Activated naive CD4-positive, alpha-beta T cell treated with anti-CD3 and anti-CD28 coated beads, Interleukin-2, amount 50 U/mL, for 24 hours (primary cell): ENCODE measurements at regions not wholly inside any gene's neighbourhood (a gene's known extent, or its start where the extent isn't known, plus 50 kb on each side); places are given as distances from the start of the nearest gene placed in this dataset.

ENCODE experiments used
- H3K27ac Mint-ChIP-seq: one replicate; pipeline ENCODE4 v1.8.0; 2021; ENCODE audit warnings: mild to moderate bottlenecking, mixed read lengths
- H3K27me3 Mint-ChIP-seq: one replicate; pipeline ENCODE4 v1.8.0; 2021; ENCODE audit warnings: mixed read lengths
- H3K36me3 Mint-ChIP-seq: one replicate; pipeline ENCODE4 v1.8.0; 2021; ENCODE audit warnings: mixed read lengths
- H3K4me1 Mint-ChIP-seq: one replicate; pipeline ENCODE4 v1.8.0; 2021; ENCODE audit warnings: mixed read lengths
- H3K4me3 Mint-ChIP-seq: one replicate; pipeline ENCODE4 v1.8.0; 2021; ENCODE audit warnings: mild to moderate bottlenecking, mixed read lengths
- H3K9me3 Mint-ChIP-seq: one replicate; pipeline ENCODE4 v1.8.0; 2021; ENCODE audit warnings: mixed read lengths

DNA sequence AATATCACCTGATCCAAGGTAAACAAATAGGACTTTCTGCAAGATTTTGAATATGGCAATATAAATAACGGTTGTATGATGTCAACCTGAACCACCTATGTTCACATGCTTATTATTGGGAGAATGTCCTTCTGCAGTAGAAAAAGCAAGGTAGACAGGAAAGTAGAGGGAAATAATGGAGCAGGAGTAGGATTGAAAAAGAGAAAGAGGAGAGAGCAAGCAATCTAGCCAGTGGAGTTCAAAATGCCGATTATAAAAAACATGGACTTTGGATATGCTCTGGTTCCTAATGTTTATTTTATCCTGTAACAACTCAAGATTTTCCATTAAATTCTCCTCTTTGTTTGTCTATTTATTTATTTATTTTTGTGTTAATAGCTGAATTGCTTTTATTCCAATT lies 878.0 kb upstream of the KCND2 start:
- H3K36me3 Mint-ChIP-seq, result no peaks in the 10 kb centered on the region
- no peak overlapping the region for H3K27ac Mint-ChIP-seq
- no peak overlapping the region for H3K4me3 Mint-ChIP-seq
- H3K4me1 Mint-ChIP-seq, result no peaks in the 10 kb centered on the region
- no peaks in the 10 kb centered on the region for H3K27me3 Mint-ChIP-seq
- no peaks in the 10 kb centered on the region for H3K9me3 Mint-ChIP-seq

DNA sequence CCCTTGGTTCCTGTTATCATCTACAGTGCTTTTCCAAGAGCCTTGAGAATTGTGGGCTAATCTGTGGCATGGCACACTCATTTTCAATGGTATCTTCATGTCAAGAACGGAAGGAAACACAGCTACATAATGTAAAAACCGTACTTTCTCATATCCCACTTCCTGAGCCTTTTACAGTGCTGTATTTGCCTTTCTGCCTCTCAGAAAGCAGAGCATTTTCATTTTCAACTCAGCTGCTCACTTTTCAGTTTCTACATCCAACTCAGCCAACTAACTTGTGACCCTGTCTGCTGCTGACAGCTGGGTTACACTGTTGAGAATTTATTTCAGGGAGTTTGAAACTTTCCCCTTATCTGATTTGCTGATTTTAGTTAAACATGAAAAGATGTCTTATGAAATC lies 875.8 kb upstream of the KCND2 start:
- H3K4me1 Mint-ChIP-seq, result no peaks in the 10 kb centered on the region
- H3K27me3 Mint-ChIP-seq, result no peaks in the 10 kb centered on the region
- no peak overlapping the region for H3K4me3 Mint-ChIP-seq
- H3K36me3 Mint-ChIP-seq, result no peaks in the 10 kb centered on the region
- no peaks in the 10 kb centered on the region for H3K9me3 Mint-ChIP-seq
- no peak overlapping the region for H3K27ac Mint-ChIP-seq

DNA sequence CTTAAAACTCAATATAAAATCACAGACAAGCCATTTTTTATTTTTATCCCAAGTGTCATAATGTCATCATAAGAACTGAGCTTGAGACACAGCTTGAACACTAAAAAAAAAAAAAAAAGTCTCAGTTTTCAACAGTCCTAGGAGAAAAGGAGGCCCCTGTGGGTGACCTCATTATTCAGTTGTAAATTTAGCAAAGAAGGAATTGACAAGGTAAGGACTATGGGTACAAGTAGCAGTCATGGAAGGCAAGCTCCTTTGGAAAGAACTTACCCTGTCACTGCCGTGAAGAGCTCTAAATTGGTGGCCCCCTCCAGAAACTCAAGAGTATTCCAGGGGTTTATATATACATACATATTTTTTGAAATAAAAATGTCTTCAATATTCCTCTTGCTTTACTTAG lies 864.4 kb upstream of the KCND2 start:
- H3K4me3 Mint-ChIP-seq, result no peak overlapping the region
- H3K27ac Mint-ChIP-seq, result no peak overlapping the region
- H3K9me3 Mint-ChIP-seq, result no peaks in the 10 kb centered on the region
- H3K4me1 Mint-ChIP-seq, result no peaks in the 10 kb centered on the region
- no peaks in the 10 kb centered on the region for H3K27me3 Mint-ChIP-seq
- H3K36me3 Mint-ChIP-seq, result no peaks in the 10 kb centered on the region

DNA sequence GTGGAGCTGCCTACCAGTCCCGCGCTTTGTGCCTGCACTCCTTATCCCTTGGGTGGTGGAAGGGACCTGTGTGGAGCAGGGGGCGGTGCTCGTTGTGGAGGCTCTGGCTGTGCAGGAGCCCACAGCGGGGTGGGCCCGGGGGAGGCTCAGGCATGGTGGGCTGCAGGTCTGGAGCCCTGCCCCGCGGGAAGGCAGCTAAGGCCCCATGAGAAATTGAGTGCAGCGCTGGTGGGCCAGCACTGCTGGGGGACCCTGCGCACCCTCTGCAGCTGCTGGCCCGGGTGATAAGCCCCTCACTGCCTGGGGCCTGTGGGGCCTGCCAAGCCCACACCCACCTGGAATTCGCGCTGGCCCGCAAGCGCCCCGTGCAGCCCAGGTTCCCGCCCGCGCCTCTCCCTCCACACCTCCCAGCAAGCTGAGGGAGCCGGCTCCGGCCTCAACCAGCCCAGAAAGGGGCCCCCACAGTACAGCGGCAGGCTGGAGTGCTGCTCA lies 859.6 kb upstream of the KCND2 start:
- Mint-ChIP-seq H3K9me3 (no peaks in the 10 kb centered on the region), H3K27ac (no peak overlapping the region), H3K27me3 (no peaks in the 10 kb centered on the region), H3K4me3 (no peak overlapping the region), H3K4me1 (no peaks in the 10 kb centered on the region), H3K36me3 (no peaks in the 10 kb centered on the region)

DNA sequence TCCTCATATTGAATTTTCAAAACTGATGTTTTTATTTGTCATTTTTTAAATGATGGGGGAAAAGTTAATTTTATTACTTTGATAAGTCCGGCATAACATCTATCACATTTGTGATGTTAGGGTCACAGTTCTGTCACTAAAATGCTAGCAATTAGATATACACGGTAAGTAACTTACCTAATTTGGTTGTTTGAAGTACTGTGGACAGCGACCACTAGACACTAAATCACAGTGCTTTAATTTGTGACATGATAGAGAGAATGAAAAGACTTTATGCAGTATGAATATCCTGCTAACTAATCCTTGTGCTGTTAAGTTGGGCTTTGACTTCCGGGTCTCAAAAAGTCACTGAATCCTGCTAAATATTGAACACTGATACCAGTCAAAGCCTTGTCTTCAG lies 857.3 kb upstream of the KCND2 start:
- no peak overlapping the region for H3K27ac Mint-ChIP-seq
- no peaks in the 10 kb centered on the region for H3K9me3 Mint-ChIP-seq
- no peaks in the 10 kb centered on the region for H3K4me1 Mint-ChIP-seq
- no peaks in the 10 kb centered on the region for H3K27me3 Mint-ChIP-seq
- no peaks in the 10 kb centered on the region for H3K36me3 Mint-ChIP-seq
- no peak overlapping the region for H3K4me3 Mint-ChIP-seq

DNA sequence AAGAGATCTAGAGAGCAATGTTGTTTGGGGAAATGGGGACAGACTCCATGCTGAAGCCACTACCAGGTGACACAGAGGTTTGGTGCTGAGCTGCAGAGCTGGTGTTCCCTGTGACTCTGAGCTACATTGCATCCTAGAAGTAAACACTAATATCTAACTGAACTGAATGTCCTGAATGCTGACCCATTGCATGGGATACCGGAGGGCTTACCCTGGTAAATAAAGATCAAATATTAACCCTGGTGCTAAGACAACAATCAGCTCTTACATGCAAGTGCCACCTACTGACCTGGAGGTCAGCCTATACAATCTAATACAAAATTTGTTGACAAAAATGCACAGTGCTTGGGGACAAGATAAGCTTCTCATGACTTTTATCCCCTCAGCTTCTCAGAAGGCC lies 851.3 kb upstream of the KCND2 start:
- no peaks in the 10 kb centered on the region for H3K36me3 Mint-ChIP-seq
- no peak overlapping the region for H3K4me3 Mint-ChIP-seq
- H3K4me1 Mint-ChIP-seq, result no peaks in the 10 kb centered on the region
- no peak overlapping the region for H3K27ac Mint-ChIP-seq
- H3K9me3 Mint-ChIP-seq, result no peaks in the 10 kb centered on the region
- H3K27me3 Mint-ChIP-seq, result no peaks in the 10 kb centered on the region

DNA sequence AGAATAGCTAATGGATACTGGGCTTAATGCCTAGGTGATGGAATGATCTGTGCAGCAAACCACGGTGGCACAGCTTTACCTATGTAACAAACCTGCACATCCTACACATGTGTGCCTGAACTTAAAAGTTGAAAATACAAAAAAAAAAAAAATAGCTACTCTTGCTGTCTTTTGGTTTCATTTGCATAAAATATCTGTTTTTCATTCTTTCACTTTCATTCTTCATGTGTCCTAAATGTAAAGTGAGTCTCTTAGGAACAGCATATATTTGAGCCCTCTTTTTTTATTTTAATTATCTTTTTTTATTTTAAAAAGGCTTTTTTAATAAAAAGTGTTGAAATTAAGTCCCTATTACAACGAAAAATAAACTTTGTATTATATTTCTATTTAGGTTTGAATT lies 836.1 kb upstream of the KCND2 start:
- Mint-ChIP-seq H3K36me3 (no peaks in the 10 kb centered on the region), H3K4me1 (no peaks in the 10 kb centered on the region), H3K9me3 (peaks cover 22% of the 10 kb centered on the region), H3K27ac (no peak overlapping the region), H3K4me3 (no peak overlapping the region), H3K27me3 (no peaks in the 10 kb centered on the region)

DNA sequence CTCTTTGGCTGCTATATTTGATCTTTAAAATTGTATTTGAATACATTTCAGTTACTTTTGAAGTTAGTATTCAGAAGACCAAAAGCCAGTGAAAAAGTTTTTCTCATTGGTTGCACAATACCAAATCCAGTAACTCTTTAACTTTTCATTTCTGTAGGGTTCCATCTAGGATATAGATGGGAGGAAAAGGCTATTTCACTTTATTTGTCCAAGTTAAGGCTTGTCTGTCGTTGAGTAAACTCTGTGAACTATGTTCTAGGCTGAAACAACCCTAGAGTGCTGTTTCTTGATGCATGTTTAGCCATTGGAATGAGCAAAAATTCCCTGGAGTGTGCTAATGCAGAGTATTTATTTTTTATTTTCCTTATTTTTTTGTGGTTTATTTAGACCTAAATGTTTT lies 834.7 kb upstream of the KCND2 start:
- H3K27me3 Mint-ChIP-seq, result no peaks in the 10 kb centered on the region

DNA sequence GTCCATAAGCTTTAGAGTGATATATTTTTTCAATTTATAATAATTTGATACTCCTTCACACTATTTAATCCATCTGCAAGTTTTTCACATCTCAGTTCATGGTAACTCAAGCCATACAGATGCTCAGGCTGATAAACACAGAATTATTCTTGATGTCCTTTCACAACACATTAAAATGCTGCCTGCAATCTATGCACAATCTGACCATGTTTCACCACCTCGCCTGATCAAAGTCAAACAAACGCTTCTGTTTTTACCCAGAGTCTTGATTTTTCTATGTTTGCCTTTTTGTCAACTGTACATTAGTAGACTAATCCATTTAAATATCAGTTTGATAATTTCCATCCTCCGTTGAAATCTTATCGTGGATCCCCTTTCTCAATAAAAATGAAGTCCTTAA lies 833.8 kb upstream of the KCND2 start:
- Mint-ChIP-seq H3K27me3 (no peaks in the 10 kb centered on the region), H3K27ac (no peak overlapping the region), H3K36me3 (no peaks in the 10 kb centered on the region), H3K9me3 (peaks cover 17% of the 10 kb centered on the region), H3K4me1 (no peaks in the 10 kb centered on the region), H3K4me3 (no peak overlapping the region)

More for the DNA sequence above, 834.7 kb upstream of the KCND2 start:
- Mint-ChIP-seq H3K27ac (no peak overlapping the region), H3K4me1 (no peaks in the 10 kb centered on the region), H3K4me3 (no peak overlapping the region), H3K36me3 (no peaks in the 10 kb centered on the region), H3K9me3 (peaks cover 19% of the 10 kb centered on the region)

DNA sequence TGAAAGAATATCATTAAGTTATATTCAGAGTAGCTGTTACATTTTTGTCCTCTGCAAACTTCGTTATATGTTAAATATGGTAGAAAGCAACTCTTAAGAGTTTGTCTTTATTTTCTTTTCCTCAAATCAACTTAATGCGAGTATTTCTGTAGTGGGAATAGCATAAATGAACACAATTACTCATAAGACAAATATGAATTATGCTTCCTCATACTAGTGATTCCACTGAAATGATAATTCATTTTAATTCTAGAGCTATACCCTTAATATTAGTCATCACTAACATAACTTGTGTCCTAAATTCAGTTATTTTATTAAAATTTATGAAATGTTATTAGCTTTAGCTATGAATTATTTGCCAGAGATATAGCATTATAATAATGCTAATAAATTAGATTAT lies 820.6 kb upstream of the KCND2 start:
- Mint-ChIP-seq H3K27ac (no peak overlapping the region), H3K9me3 (no peaks in the 10 kb centered on the region), H3K4me1 (no peaks in the 10 kb centered on the region), H3K4me3 (no peak overlapping the region), H3K36me3 (no peaks in the 10 kb centered on the region), H3K27me3 (no peaks in the 10 kb centered on the region)

DNA sequence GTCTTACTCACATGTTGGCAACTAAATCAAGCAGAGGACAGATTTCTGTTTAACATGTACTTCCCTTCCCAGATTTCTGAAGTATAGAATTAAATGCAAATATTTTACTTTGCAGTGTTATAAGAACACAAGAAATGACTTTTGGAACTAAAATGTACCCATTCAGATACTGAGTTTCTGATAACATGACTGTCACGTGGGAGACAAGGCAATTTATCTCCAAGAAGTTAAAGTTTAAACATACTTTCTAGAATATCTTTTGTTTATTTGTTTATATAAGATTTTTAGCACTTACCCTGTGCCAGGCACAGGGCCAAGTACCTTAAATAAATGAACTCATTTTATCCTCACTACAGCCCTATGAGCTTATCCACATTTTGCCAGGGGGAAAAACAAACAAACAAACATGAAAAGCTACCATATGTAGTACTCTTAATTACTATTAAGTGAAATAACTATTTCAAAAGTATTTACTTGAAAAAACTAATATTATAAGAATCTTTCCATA lies 807.1 kb upstream of the KCND2 start:
- Mint-ChIP-seq H3K27me3 (no peaks in the 10 kb centered on the region), H3K4me1 (no peaks in the 10 kb centered on the region), H3K9me3 (peaks cover 3% of the 10 kb centered on the region), H3K4me3 (no peak overlapping the region), H3K36me3 (no peaks in the 10 kb centered on the region), H3K27ac (no peak overlapping the region)

DNA sequence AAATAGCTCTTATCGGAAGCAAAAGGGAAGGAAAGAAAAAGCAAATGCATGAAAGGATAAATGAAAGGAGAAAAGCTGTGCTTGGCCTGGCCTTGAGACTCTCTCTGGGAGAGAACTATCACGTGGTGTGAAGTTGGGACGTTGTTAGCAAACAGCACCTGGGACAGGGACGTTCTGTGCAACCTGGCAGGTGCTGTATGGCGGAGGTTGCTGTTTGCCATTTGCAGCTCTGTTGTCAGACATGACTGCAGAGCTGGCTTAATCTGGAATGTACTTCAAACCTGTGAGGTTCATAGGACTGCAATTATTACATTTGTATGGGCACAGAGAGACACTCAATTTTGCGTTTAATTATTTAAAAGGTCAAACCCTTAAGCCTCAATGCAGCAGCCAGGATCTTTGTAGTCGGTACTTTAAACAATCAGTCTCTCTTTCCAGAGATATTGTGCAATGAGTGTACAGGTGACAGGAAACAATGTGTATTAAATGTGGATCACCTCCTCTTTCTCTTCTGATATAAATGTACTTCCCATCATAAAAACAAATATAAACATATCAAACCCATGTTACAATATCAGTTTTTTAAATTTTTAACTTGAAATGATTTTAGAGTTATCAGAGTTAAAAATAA lies 800.5 kb upstream of the KCND2 start:
- no peak overlapping the region for H3K27ac Mint-ChIP-seq
- H3K4me3 Mint-ChIP-seq, result no peak overlapping the region
- no peaks in the 10 kb centered on the region for H3K36me3 Mint-ChIP-seq
- H3K9me3 Mint-ChIP-seq, result no peaks in the 10 kb centered on the region
- H3K27me3 Mint-ChIP-seq, result no peaks in the 10 kb centered on the region
- H3K4me1 Mint-ChIP-seq, result no peaks in the 10 kb centered on the region

DNA sequence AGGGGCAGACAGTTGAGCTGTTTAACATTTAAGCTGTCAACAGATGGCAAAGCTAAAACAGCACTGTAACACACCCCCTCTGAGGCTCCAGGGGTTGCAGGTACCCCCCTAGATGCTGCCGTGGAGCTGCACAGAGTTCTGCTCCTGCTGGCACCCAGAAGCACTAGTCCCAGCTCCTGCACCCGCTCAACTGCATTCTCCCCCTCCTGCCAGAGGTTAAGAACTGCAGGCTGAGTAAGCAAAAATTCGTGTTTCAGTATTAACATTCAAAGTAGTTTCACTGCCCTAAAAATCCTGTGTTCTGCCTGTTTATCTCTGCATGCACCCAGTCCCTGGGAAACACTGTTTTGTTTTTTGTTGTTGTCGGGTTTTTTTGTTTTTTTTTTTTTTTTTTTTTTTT lies 790.8 kb upstream of the KCND2 start:
- Mint-ChIP-seq H3K27me3 (no peaks in the 10 kb centered on the region), H3K36me3 (no peaks in the 10 kb centered on the region), H3K4me3 (no peak overlapping the region), H3K9me3 (peaks cover 4% of the 10 kb centered on the region), H3K4me1 (no peaks in the 10 kb centered on the region), H3K27ac (no peak overlapping the region)

DNA sequence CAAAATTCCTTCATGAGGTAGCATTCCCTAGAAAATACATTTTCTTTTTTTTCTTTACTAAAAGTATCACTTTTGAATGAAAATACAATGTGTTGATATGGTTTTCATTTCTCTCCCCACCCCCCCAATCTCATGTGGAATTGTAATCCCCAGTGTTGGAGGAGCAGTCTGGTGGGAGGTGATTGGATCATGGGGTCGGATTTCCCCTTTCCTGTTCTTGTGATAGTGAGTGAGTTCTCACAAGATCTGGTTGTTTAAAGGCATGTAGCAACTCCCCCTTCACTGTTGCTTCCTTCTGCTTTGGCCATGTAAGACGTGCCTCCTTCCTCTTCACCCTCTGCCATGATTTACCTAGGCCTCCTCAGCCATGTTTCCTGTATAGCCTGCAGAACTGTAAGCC lies 790.3 kb upstream of the KCND2 start:
- Mint-ChIP-seq H3K9me3 (peaks cover 4% of the 10 kb centered on the region), H3K36me3 (no peaks in the 10 kb centered on the region), H3K27me3 (no peaks in the 10 kb centered on the region), H3K4me1 (no peaks in the 10 kb centered on the region), H3K4me3 (no peak overlapping the region), H3K27ac (no peak overlapping the region)

DNA sequence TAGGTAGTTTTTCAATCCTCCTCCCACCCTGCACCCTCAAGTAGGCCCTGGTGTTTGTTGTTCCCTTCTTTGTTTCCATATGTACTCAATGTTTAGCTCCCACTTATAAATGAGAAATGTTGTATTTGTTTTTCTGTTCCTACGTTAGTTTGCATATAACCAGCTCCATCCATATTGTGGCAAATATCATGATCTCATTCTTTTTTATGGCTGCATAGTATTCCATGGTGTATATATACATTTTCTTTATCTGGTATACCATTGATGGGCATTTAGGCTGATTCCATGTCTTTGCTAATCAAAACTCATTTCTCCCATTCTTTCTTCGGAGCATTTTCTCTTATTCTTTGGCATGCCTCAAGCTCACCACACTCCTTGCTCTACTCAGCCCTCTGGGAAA lies 789.6 kb upstream of the KCND2 start:
- no peaks in the 10 kb centered on the region for H3K36me3 Mint-ChIP-seq
- no peak overlapping the region for H3K27ac Mint-ChIP-seq
- no peaks in the 10 kb centered on the region for H3K4me1 Mint-ChIP-seq
- H3K9me3 Mint-ChIP-seq, result peaks cover 4% of the 10 kb centered on the region
- no peaks in the 10 kb centered on the region for H3K27me3 Mint-ChIP-seq
- no peak overlapping the region for H3K4me3 Mint-ChIP-seq

DNA sequence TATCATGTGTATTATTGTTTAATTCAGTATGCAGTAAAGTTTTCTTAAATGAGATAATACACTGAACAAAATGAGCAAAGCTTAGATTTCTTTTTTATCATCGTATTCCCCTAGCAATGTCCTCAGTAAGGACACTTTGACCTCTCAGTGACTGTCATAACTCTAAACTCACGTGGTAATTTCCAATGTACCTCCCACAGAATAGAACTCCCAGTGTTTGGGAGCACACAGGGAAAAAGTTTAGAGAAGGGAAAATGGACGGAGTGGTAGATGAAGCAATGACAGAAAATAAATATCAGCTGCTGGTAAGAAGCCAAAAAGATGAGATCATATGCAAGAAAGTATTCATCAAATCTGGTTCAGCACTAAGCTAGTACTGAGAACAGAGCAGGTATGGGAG lies 758.6 kb upstream of the KCND2 start:
- Mint-ChIP-seq H3K27me3 (no peaks in the 10 kb centered on the region), H3K36me3 (no peaks in the 10 kb centered on the region), H3K4me1 (no peaks in the 10 kb centered on the region), H3K4me3 (no peak overlapping the region), H3K27ac (no peak overlapping the region), H3K9me3 (peaks cover 18% of the 10 kb centered on the region)

DNA sequence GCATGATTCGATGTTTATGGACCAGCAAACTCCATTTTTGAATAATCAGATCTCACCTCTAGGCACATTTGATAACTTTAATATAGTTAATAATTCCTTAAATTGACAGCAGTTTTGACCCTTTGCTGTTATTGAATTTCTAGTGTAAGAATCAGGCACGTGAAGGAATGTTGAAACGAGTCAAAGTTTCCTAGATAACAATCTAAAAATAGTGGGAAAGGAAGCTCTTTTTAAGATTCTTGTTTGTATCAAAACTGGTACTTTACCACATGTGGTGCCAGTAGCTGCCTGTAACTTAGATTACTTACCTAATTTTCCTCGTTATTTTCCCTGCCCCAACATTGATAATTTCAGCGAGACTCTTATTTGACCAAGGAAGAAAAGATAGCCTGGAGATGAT lies 757.8 kb upstream of the KCND2 start:
- H3K27me3 Mint-ChIP-seq, result no peaks in the 10 kb centered on the region
- no peaks in the 10 kb centered on the region for H3K4me1 Mint-ChIP-seq
- H3K36me3 Mint-ChIP-seq, result no peaks in the 10 kb centered on the region
- no peak overlapping the region for H3K27ac Mint-ChIP-seq
- no peak overlapping the region for H3K4me3 Mint-ChIP-seq
- peaks cover 10% of the 10 kb centered on the region for H3K9me3 Mint-ChIP-seq
